Liver (tissue), 3 donors: ENCODE measurements at regions not wholly inside any gene's neighbourhood (a gene's known extent, or its start where the extent isn't known, plus 50 kb on each side); places are given as distances from the start of the nearest gene placed in this dataset.
"Not testable (repeated sequence)": the region's sequence is repeated elsewhere in the genome, so short reads cannot be mapped to it uniquely, and the experiment has no call there.

ENCODE experiments used
- HNF4G ChIP-seq: IDR thresholded peaks from 2 replicates; pipeline ENCODE4 v1.6.1; 2016; ENCODE audit warnings: antibody characterized with exemption
- JUND ChIP-seq, 2 donors: IDR thresholded peaks; 2 replicates each; pipeline ENCODE4 v1.6.1; 2016; ENCODE audit warnings: antibody characterized with exemption in 2 of 2
- RAD21 ChIP-seq, 2 donors: IDR thresholded peaks; 2 replicates each; pipeline ENCODE4 v1.6.1; 2016; ENCODE audit warnings: antibody characterized with exemption in 2 of 2, mild to moderate bottlenecking in 2 of 2
- RXRA ChIP-seq, 2 donors: IDR thresholded peaks; 2 replicates each; pipeline ENCODE4 v1.6.1; 2017 to 2018; ENCODE audit warnings: antibody characterized with exemption in 2 of 2, mild to moderate bottlenecking in 1 of 2
- SP1 ChIP-seq: IDR thresholded peaks from 2 replicates; pipeline ENCODE4 v1.6.1; 2018; ENCODE audit warnings: antibody characterized with exemption, mild to moderate bottlenecking
- YY1 ChIP-seq: IDR thresholded peaks from 2 replicates; pipeline ENCODE4 v1.6.1; 2016; ENCODE audit warnings: antibody characterized with exemption, mild to moderate bottlenecking
- TF ChIP-seq, protein P1 (sequence below): fragments of 150-350 bp; IDR thresholded peaks from 2 replicates; pipeline ENCODE4 v1.5.1; 2017; ENCODE audit warnings: improper control_type of control experiment, low read depth, low read length; ENCODE audit not compliant: missing input control
- TF ChIP-seq, protein P2 (sequence below): IDR thresholded peaks from 2 replicates; pipeline ENCODE4 v1.6.1; 2016; ENCODE audit warnings: antibody characterized with exemption, mild to moderate bottlenecking
- TF ChIP-seq, protein P3 (sequence below): IDR thresholded peaks from 2 replicates; pipeline ENCODE4 v1.6.1; 2016; ENCODE audit warnings: antibody characterized with exemption
- TF ChIP-seq, protein P4 (sequence below): IDR thresholded peaks from 2 replicates; pipeline ENCODE4 v1.6.1; 2016; ENCODE audit warnings: antibody characterized with exemption
- donor health status: healthy.
- donor health status: healthy.

DNA sequence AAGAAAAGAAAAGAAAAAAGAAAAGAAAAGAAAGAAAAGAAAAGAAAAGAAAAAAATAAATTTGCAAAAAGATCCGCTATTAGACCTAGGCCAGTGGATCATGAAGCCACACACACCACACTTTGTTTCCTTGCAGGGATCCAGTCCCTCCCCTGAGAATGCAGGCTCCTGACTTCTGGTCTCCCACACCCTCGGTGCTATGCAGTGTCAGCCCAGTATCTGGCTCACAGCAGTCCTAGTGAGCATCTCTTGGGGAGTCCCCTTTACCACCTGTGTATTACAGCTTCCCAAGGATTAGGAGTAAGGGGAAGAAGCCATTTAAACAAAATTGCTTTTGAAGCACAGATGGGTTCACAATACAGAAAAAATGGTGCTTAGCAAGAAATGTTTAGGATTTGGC, 174.1 kb upstream of the IRF2BP2 start:
- TF ChIP-seq, protein P1, sequence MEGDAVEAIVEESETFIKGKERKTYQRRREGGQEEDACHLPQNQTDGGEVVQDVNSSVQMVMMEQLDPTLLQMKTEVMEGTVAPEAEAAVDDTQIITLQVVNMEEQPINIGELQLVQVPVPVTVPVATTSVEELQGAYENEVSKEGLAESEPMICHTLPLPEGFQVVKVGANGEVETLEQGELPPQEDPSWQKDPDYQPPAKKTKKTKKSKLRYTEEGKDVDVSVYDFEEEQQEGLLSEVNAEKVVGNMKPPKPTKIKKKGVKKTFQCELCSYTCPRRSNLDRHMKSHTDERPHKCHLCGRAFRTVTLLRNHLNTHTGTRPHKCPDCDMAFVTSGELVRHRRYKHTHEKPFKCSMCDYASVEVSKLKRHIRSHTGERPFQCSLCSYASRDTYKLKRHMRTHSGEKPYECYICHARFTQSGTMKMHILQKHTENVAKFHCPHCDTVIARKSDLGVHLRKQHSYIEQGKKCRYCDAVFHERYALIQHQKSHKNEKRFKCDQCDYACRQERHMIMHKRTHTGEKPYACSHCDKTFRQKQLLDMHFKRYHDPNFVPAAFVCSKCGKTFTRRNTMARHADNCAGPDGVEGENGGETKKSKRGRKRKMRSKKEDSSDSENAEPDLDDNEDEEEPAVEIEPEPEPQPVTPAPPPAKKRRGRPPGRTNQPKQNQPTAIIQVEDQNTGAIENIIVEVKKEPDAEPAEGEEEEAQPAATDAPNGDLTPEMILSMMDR = not testable (repeated sequence)
- TF ChIP-seq, protein P2, sequence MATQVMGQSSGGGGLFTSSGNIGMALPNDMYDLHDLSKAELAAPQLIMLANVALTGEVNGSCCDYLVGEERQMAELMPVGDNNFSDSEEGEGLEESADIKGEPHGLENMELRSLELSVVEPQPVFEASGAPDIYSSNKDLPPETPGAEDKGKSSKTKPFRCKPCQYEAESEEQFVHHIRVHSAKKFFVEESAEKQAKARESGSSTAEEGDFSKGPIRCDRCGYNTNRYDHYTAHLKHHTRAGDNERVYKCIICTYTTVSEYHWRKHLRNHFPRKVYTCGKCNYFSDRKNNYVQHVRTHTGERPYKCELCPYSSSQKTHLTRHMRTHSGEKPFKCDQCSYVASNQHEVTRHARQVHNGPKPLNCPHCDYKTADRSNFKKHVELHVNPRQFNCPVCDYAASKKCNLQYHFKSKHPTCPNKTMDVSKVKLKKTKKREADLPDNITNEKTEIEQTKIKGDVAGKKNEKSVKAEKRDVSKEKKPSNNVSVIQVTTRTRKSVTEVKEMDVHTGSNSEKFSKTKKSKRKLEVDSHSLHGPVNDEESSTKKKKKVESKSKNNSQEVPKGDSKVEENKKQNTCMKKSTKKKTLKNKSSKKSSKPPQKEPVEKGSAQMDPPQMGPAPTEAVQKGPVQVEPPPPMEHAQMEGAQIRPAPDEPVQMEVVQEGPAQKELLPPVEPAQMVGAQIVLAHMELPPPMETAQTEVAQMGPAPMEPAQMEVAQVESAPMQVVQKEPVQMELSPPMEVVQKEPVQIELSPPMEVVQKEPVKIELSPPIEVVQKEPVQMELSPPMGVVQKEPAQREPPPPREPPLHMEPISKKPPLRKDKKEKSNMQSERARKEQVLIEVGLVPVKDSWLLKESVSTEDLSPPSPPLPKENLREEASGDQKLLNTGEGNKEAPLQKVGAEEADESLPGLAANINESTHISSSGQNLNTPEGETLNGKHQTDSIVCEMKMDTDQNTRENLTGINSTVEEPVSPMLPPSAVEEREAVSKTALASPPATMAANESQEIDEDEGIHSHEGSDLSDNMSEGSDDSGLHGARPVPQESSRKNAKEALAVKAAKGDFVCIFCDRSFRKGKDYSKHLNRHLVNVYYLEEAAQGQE = not testable (repeated sequence)
- not testable (repeated sequence) for TF ChIP-seq JUND (IDR thresholded peaks at IDR 0.05); RAD21 (IDR thresholded peaks at IDR 0.05); SP1; RXRA (IDR thresholded peaks at IDR 0.05); YY1; HNF4G
- TF ChIP-seq, protein P3, sequence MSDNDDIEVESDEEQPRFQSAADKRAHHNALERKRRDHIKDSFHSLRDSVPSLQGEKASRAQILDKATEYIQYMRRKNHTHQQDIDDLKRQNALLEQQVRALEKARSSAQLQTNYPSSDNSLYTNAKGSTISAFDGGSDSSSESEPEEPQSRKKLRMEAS = not testable (repeated sequence)
- TF ChIP-seq, protein P4, sequence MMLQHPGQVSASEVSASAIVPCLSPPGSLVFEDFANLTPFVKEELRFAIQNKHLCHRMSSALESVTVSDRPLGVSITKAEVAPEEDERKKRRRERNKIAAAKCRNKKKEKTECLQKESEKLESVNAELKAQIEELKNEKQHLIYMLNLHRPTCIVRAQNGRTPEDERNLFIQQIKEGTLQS = not testable (repeated sequence)
